ENCODE measurements at regions not wholly inside any gene's neighbourhood (a gene's known extent, or its start where the extent isn't known, plus 50 kb on each side); places are given as distances from the start of the nearest gene placed in this dataset.

DNA sequence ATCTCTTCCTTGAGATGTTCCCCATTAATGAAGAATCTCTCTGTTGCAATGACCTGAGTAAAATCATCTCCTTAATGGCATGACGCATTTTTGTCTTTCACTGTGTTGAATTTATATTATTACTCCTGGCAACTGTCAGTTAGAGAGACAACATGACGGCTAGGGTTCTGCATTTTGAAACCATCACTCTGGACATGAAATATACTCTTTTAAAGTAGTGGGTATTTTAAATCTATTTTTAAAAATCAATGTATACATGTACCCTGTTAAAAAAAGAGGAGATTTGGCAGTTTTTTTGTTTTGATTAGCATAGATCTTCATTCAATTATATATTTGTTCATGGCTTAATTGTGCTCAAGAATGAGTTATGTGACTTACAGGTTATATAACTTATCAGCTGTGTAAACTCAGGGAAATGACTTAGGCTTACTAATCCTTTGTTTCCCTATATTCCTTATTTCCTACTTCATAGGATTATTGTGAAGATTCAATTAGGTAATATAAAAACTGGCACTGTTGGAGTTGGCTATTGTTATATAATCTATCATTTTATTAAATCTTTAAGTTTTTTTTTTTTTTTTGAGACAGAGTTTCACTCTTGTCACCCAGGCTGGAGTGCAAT is 632.0 kb upstream of the SPRY2 start:
- no peak for TF ChIP-seq ZNF433 (tag by site-specific recombination; IDR thresholded peaks at IDR 0.05; ENCODE audit: low read depth)
- no peak for TF ChIP-seq ZBTB17 (tag by site-specific recombination; IDR thresholded peaks at IDR 0.05)
- TF ChIP-seq ZNF121 (tag by site-specific recombination; IDR thresholded peaks at IDR 0.05), result no peak
- no peak for TF ChIP-seq ZNF23 (tag by site-specific recombination; IDR thresholded peaks at IDR 0.05; ENCODE audit: borderline replicate concordance)
- no peak for TF ChIP-seq MZF1 (tag by site-specific recombination; IDR thresholded peaks at IDR 0.05; ENCODE audit: borderline replicate concordance)
- no peak for TF ChIP-seq GLIS2 (tag by site-specific recombination; IDR thresholded peaks at IDR 0.05)
- TF ChIP-seq, protein P1, sequence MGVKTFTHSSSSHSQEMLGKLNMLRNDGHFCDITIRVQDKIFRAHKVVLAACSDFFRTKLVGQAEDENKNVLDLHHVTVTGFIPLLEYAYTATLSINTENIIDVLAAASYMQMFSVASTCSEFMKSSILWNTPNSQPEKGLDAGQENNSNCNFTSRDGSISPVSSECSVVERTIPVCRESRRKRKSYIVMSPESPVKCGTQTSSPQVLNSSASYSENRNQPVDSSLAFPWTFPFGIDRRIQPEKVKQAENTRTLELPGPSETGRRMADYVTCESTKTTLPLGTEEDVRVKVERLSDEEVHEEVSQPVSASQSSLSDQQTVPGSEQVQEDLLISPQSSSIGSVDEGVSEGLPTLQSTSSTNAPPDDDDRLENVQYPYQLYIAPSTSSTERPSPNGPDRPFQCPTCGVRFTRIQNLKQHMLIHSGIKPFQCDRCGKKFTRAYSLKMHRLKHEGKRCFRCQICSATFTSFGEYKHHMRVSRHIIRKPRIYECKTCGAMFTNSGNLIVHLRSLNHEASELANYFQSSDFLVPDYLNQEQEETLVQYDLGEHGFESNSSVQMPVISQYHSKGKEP (tag by site-specific recombination; IDR thresholded peaks at IDR 0.05), result no peak
- TF ChIP-seq, protein P2, sequence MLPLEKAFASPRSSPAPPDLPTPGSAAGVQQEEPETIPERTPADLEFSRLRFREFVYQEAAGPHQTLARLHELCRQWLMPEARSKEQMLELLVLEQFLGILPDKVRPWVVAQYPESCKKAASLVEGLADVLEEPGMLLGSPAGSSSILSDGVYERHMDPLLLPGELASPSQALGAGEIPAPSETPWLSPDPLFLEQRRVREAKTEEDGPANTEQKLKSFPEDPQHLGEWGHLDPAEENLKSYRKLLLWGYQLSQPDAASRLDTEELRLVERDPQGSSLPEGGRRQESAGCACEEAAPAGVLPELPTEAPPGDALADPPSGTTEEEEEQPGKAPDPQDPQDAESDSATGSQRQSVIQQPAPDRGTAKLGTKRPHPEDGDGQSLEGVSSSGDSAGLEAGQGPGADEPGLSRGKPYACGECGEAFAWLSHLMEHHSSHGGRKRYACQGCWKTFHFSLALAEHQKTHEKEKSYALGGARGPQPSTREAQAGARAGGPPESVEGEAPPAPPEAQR (tag by site-specific recombination; IDR thresholded peaks at IDR 0.05), result no peak
- no peak for TF ChIP-seq KLF1 (tag by site-specific recombination; IDR thresholded peaks at IDR 0.05)
- no peaks in the 10 kb centered on the region for H3K9me3 ChIP-seq (ENCODE audit: control insufficient read depth, insufficient read depth, low read depth, low read length)
- POLR2A ChIA-PET, result no interaction called here
- CTCF ChIA-PET, result interaction anchor here (0.6 kb wide), 1 partner anchor 347 kb away, joined by 4 read pairs; no protein-coding TSS in a partner anchor
- H3K4me1 ChIP-seq (ENCODE audit: control insufficient read depth, insufficient read depth, low read length), result no peaks in the 10 kb centered on the region
- no peak overlapping the region for H3K4me3 ChIP-seq (ENCODE audit: low read depth, low read length)
- no peak overlapping the region for H3K27ac ChIP-seq (ENCODE audit: extremely low read depth, low read depth, low read length)
- no peaks in the 10 kb centered on the region for H3K36me3 ChIP-seq (ENCODE audit: control insufficient read depth in 2 of 2, insufficient read depth in 1 of 2, low read length in 2 of 2)

DNA sequence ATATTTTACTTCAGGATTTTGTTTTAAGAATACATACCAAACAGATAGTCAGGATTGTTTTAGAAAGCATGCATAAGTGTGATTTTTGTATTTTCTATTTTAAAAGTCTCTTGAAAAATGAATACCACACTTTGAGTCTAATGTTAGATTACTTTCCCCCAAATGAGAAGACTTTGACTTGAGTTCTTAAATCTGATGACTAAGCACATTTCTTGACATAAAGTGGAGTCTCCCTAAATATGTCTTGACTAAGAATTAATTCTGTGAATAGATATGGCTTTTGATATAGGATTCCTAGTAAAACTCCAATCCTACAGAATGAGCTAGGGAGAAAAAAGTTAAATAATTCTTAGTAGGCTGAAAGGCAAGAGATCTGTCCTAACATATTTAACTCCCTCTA is 624.2 kb upstream of the SPRY2 start:
- H3K4me3 ChIP-seq (ENCODE audit: low read depth, low read length), result no peak overlapping the region
- CTCF ChIA-PET, result no interaction called here
- H3K9me3 ChIP-seq (ENCODE audit: control insufficient read depth, insufficient read depth, low read depth, low read length), result no peaks in the 10 kb centered on the region
- POLR2A ChIA-PET, result no interaction called here
- no peaks in the 10 kb centered on the region for H3K36me3 ChIP-seq (ENCODE audit: control insufficient read depth in 2 of 2, insufficient read depth in 1 of 2, low read length in 2 of 2)
- H3K27ac ChIP-seq (ENCODE audit: extremely low read depth, low read depth, low read length), result no peak overlapping the region
- no peaks in the 10 kb centered on the region for H3K4me1 ChIP-seq (ENCODE audit: control insufficient read depth, insufficient read depth, low read length)
- TF ChIP-seq ZNF202 (tag by site-specific recombination; IDR thresholded peaks at IDR 0.05; ENCODE audit: borderline replicate concordance) (no peak), ZNF670 (tag by site-specific recombination; IDR thresholded peaks at IDR 0.05; ENCODE audit: low read depth) (no peak), ZNF394 (tag by site-specific recombination; IDR thresholded peaks at IDR 0.05; ENCODE audit: borderline replicate concordance) (no peak), ZNF2 (tag by site-specific recombination; IDR thresholded peaks at IDR 0.05) (no peak), ZBTB21 (tag by site-specific recombination; IDR thresholded peaks at IDR 0.05) (no peak), ZNF530 (tag by site-specific recombination; IDR thresholded peaks at IDR 0.05; ENCODE audit: low read depth) (no peak), ZNF354C (tag by site-specific recombination; IDR thresholded peaks at IDR 0.05; ENCODE audit: borderline replicate concordance, low read depth) (no peak), ZNF623 (tag by site-specific recombination; IDR thresholded peaks at IDR 0.05) (no peak), ZNF521 (tag by site-specific recombination; IDR thresholded peaks at IDR 0.05) (no peak)
- TF ChIP-seq, protein P3, sequence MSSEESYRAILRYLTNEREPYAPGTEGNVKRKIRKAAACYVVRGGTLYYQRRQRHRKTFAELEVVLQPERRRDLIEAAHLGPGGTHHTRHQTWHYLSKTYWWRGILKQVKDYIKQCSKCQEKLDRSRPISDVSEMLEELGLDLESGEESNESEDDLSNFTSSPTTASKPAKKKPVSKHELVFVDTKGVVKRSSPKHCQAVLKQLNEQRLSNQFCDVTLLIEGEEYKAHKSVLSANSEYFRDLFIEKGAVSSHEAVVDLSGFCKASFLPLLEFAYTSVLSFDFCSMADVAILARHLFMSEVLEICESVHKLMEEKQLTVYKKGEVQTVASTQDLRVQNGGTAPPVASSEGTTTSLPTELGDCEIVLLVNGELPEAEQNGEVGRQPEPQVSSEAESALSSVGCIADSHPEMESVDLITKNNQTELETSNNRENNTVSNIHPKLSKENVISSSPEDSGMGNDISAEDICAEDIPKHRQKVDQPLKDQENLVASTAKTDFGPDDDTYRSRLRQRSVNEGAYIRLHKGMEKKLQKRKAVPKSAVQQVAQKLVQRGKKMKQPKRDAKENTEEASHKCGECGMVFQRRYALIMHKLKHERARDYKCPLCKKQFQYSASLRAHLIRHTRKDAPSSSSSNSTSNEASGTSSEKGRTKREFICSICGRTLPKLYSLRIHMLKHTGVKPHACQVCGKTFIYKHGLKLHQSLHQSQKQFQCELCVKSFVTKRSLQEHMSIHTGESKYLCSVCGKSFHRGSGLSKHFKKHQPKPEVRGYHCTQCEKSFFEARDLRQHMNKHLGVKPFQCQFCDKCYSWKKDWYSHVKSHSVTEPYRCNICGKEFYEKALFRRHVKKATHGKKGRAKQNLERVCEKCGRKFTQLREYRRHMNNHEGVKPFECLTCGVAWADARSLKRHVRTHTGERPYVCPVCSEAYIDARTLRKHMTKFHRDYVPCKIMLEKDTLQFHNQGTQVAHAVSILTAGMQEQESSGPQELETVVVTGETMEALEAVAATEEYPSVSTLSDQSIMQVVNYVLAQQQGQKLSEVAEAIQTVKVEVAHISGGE (tag by site-specific recombination; conservative IDR thresholded peaks at IDR 0.05; ENCODE audit: low read depth), result no peak
- TF ChIP-seq, protein P4, sequence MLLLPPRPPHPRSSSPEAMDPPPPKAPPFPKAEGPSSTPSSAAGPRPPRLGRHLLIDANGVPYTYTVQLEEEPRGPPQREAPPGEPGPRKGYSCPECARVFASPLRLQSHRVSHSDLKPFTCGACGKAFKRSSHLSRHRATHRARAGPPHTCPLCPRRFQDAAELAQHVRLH (tag by site-specific recombination; IDR thresholded peaks at IDR 0.05), result no peak
- TF ChIP-seq, protein P5, sequence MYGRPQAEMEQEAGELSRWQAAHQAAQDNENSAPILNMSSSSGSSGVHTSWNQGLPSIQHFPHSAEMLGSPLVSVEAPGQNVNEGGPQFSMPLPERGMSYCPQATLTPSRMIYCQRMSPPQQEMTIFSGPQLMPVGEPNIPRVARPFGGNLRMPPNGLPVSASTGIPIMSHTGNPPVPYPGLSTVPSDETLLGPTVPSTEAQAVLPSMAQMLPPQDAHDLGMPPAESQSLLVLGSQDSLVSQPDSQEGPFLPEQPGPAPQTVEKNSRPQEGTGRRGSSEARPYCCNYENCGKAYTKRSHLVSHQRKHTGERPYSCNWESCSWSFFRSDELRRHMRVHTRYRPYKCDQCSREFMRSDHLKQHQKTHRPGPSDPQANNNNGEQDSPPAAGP (tag by site-specific recombination; IDR thresholded peaks at IDR 0.05), result no peak
- TF ChIP-seq, protein P6, sequence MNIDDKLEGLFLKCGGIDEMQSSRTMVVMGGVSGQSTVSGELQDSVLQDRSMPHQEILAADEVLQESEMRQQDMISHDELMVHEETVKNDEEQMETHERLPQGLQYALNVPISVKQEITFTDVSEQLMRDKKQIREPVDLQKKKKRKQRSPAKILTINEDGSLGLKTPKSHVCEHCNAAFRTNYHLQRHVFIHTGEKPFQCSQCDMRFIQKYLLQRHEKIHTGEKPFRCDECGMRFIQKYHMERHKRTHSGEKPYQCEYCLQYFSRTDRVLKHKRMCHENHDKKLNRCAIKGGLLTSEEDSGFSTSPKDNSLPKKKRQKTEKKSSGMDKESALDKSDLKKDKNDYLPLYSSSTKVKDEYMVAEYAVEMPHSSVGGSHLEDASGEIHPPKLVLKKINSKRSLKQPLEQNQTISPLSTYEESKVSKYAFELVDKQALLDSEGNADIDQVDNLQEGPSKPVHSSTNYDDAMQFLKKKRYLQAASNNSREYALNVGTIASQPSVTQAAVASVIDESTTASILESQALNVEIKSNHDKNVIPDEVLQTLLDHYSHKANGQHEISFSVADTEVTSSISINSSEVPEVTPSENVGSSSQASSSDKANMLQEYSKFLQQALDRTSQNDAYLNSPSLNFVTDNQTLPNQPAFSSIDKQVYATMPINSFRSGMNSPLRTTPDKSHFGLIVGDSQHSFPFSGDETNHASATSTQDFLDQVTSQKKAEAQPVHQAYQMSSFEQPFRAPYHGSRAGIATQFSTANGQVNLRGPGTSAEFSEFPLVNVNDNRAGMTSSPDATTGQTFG (tag by site-specific recombination; IDR thresholded peaks at IDR 0.05; ENCODE audit: borderline replicate concordance), result no peak
- TF ChIP-seq, protein P7, sequence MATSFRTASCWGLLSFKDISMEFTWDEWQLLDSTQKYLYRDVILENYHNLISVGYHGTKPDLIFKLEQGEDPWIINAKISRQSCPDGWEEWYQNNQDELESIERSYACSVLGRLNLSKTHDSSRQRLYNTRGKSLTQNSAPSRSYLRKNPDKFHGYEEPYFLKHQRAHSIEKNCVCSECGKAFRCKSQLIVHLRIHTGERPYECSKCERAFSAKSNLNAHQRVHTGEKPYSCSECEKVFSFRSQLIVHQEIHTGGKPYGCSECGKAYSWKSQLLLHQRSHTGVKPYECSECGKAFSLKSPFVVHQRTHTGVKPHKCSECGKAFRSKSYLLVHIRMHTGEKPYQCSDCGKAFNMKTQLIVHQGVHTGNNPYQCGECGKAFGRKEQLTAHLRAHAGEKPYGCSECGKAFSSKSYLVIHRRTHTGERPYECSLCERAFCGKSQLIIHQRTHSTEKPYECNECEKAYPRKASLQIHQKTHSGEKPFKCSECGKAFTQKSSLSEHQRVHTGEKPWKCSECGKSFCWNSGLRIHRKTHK (tag by site-specific recombination; IDR thresholded peaks at IDR 0.05), result no peak
